ENCODE measurements at regions not wholly inside any gene's neighbourhood (a gene's known extent, or its start where the extent isn't known, plus 50 kb on each side); places are given as distances from the start of the nearest gene placed in this dataset.

GRCh38 chr5:9720361-9720760 lies 90.2 kb upstream of the TAS2R1 start:
- DNase-seq (ENCODE audit: low read depth in 1 of 2, low spot score in 1 of 2) (no peak), FAIRE-seq (no peak), ATAC-seq (no peak)
- TF ChIP-seq SMC3 (IDR thresholded peaks at IDR 0.05), result no peak
- no peak for TF ChIP-seq MAFK (IDR thresholded peaks at IDR 0.05; ENCODE audit: partially characterized antibody)
- TF ChIP-seq HOXB5 (CRISPR knock-in tag; IDR thresholded peaks at IDR 0.05), result no peak
- TF ChIP-seq HOXB13 (CRISPR knock-in tag; IDR thresholded peaks at IDR 0.05; ENCODE audit: low read depth), result no peak
- under 1% methylated on average over 5 of the region's 5 CpGs for WGBS (ENCODE audit: missing lambda C conversion rate)
- Histone ChIP-seq H3K4me2 (no peak overlapping the region), H3K27ac (no peak overlapping the region), H3K9me3 (no peaks in the 10 kb centered on the region), H3K4me3 (no peak overlapping the region), H3K4me1 (no peaks in the 10 kb centered on the region)
- CTCF ChIA-PET, result no interaction called here
- POLR2A ChIA-PET, result no interaction called here

GRCh38 chr5:9716838-9717281 lies 86.7 kb upstream of the TAS2R1 start:
- 23% methylated on average over 5 of the region's 5 CpGs for WGBS (ENCODE audit: missing lambda C conversion rate)
- POLR2A ChIA-PET, result no interaction called here
- no peak for FAIRE-seq
- no peak overlapping the region for H3K4me3 ChIP-seq
- H3K4me1 ChIP-seq, result no peaks in the 10 kb centered on the region
- no peaks in the 10 kb centered on the region for H3K9me3 ChIP-seq
- no peak for ATAC-seq
- TF ChIP-seq POLR2AphosphoS2 (conservative IDR thresholded peaks at IDR 0.05; ENCODE audit: low read length), result no peak
- no peak for TF ChIP-seq NR3C1 (IDR thresholded peaks at IDR 0.05)
- TF ChIP-seq CBX2 (IDR thresholded peaks at IDR 0.05; ENCODE audit: borderline replicate concordance, low read depth), result no peak
- no peak for TF ChIP-seq ZC3H11A (IDR thresholded peaks at IDR 0.05)
- no peak for TF ChIP-seq EHF (CRISPR knock-in tag; IDR thresholded peaks at IDR 0.05)
- TF ChIP-seq TP53 (CRISPR knock-in tag; IDR thresholded peaks at IDR 0.05), result no peak
- no peak for TF ChIP-seq SMC3 (IDR thresholded peaks at IDR 0.05)
- TF ChIP-seq, protein P1, sequence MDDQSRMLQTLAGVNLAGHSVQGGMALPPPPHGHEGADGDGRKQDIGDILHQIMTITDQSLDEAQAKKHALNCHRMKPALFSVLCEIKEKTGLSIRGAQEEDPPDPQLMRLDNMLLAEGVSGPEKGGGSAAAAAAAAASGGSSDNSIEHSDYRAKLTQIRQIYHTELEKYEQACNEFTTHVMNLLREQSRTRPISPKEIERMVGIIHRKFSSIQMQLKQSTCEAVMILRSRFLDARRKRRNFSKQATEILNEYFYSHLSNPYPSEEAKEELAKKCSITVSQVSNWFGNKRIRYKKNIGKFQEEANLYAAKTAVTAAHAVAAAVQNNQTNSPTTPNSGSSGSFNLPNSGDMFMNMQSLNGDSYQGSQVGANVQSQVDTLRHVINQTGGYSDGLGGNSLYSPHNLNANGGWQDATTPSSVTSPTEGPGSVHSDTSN (IDR thresholded peaks at IDR 0.05), result no peak
- no peak for TF ChIP-seq POLR2A (IDR thresholded peaks at IDR 0.05; ENCODE audit: low read length)
- no peak for TF ChIP-seq MYC (IDR thresholded peaks at IDR 0.05; ENCODE audit: borderline replicate concordance, low read length)
- TF ChIP-seq RCOR1 (IDR thresholded peaks at IDR 0.05; ENCODE audit: low read depth, low read length), result no peak
- no peak for TF ChIP-seq SREBF2 (IDR thresholded peaks at IDR 0.05)
- TF ChIP-seq CBX8 (IDR thresholded peaks at IDR 0.05), result no peak
- no peak for TF ChIP-seq EHMT2 (IDR thresholded peaks at IDR 0.05; ENCODE audit: low read depth)
- TF ChIP-seq HOXA7 (CRISPR knock-in tag; IDR thresholded peaks at IDR 0.05), result no peak
- no peak for TF ChIP-seq ZFP36 (IDR thresholded peaks at IDR 0.05; ENCODE audit: borderline replicate concordance, partially characterized antibody)
- no peak for TF ChIP-seq CHD4 (IDR thresholded peaks at IDR 0.05; ENCODE audit: borderline replicate concordance)
- no peak for TF ChIP-seq RARB (CRISPR knock-in tag; IDR thresholded peaks at IDR 0.05)
- no peak for TF ChIP-seq FOSB (CRISPR knock-in tag; IDR thresholded peaks at IDR 0.05)
- no peak for TF ChIP-seq HOXB13 (CRISPR knock-in tag; IDR thresholded peaks at IDR 0.05; ENCODE audit: low read depth)
- DNase-seq (ENCODE audit: low read depth in 1 of 2, low spot score in 1 of 2), result no peak
- H3K27ac ChIP-seq, result no peak overlapping the region
- H3K4me2 ChIP-seq, result no peak overlapping the region
- CTCF ChIA-PET, result no interaction called here

- ATAC-seq (no peak), DNase-seq (ENCODE audit: low read depth in 1 of 2, low spot score in 1 of 2) (no peak), FAIRE-seq (no peak)
- Histone ChIP-seq H3K4me2 (no peak overlapping the region), H3K4me1 (no peaks in the 10 kb centered on the region), H3K4me3 (no peak overlapping the region), H3K9me3 (no peaks in the 10 kb centered on the region), H3K27ac (no peak overlapping the region)
- 2% methylated on average over 5 of the region's 5 CpGs for WGBS (ENCODE audit: missing lambda C conversion rate)
- ChIA-PET CTCF (no interaction called here), POLR2A (no interaction called here)
- TF ChIP-seq, protein P2, sequence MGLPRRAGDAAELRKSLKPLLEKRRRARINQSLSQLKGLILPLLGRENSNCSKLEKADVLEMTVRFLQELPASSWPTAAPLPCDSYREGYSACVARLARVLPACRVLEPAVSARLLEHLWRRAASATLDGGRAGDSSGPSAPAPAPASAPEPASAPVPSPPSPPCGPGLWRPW (IDR thresholded peaks at IDR 0.05), result no peak
- TF ChIP-seq SMC3 (IDR thresholded peaks at IDR 0.05) (no peak), PHF8 (IDR thresholded peaks at IDR 0.05; ENCODE audit: borderline replicate concordance, low read depth) (no peak)
Measured at GRCh38 chr5:9715891-9716335, 85.8 kb upstream of the TAS2R1 start.
